Keratinocyte (primary cell): ENCODE measurements at regions not wholly inside any gene's neighbourhood (a gene's known extent, or its start where the extent isn't known, plus 50 kb on each side); places are given as distances from the start of the nearest gene placed in this dataset.

ENCODE experiments used
- DNase-seq: peaks from one replicate; pipeline ENCODE4 v3.0.0-alpha.2; 2011; ENCODE audit warnings: low read depth, missing footprints, low spot score
- FAIRE-seq: peaks from 2 replicates; lab custom pipeline; 2011; peaks lifted over from hg19 to GRCh38; lab: Jason Lieb, UNC
- H2AFZ ChIP-seq: 2 replicates; pipeline ENCODE4 v1.6.0; 2012; ENCODE audit warnings: low read length, control low read depth, inconsistent platforms; ENCODE audit not compliant: control insufficient read depth
- H3K27ac ChIP-seq: 2 replicates; pipeline ENCODE4 v1.5.1; 2011; ENCODE audit warnings: low read length; ENCODE audit not compliant: control insufficient read depth, insufficient read depth
- H3K27me3 ChIP-seq: 3 replicates; pipeline ENCODE4 v1.6.0; 2011; ENCODE audit warnings: low read length; ENCODE audit not compliant: control insufficient read depth, insufficient read depth; ENCODE audit errors: extremely low read depth
- H3K36me3 ChIP-seq, 2 experiments: 2 replicates in 1 of 2; 3 replicates in 1 of 2; pipeline ENCODE4 v1.5.1; 2011; ENCODE audit warnings: low read length in 2 of 2, mild to moderate bottlenecking in 1 of 2; ENCODE audit not compliant: control insufficient read depth in 2 of 2, insufficient read depth in 2 of 2; ENCODE audit errors: extremely low read depth in 1 of 2
- H3K4me1 ChIP-seq: 3 replicates; pipeline ENCODE4 v1.5.1; 2011; ENCODE audit warnings: low read length; ENCODE audit not compliant: control insufficient read depth, insufficient read depth; ENCODE audit errors: extremely low read depth
- H3K4me2 ChIP-seq: 3 replicates; pipeline ENCODE4 v1.6.0; 2011; ENCODE audit warnings: low read depth, low read length; ENCODE audit not compliant: control insufficient read depth, insufficient read depth; ENCODE audit errors: extremely low read depth
- H3K4me3 ChIP-seq, 3 experiments: fragments of 200-600 bp in 1 of 3; sonication (generic) in 1 of 3; 2 replicates in 2 of 3; 3 replicates in 1 of 3; pipeline ENCODE4 v1.5.1; 2011 to 2016; ENCODE audit warnings: low read length in 3 of 3, mild to moderate bottlenecking in 3 of 3, control low read depth in 2 of 3, inconsistent platforms in 1 of 3, low read depth in 1 of 3, mixed read lengths in 1 of 3, mixed run types in 1 of 3, moderate library complexity in 1 of 3; ENCODE audit not compliant: control insufficient read depth in 2 of 3, insufficient read depth in 2 of 3; ENCODE audit errors: extremely low read depth in 1 of 3
- H3K79me2 ChIP-seq: 2 replicates; pipeline ENCODE4 v1.6.0; 2012; ENCODE audit warnings: low read length; ENCODE audit not compliant: control insufficient read depth, insufficient read depth
- H3K9ac ChIP-seq: 3 replicates; pipeline ENCODE4 v1.6.0; 2011; ENCODE audit warnings: low read length; ENCODE audit not compliant: control insufficient read depth, insufficient read depth; ENCODE audit errors: extremely low read depth
- H3K9me1 ChIP-seq: 3 replicates; pipeline ENCODE4 v1.6.0; 2011; ENCODE audit warnings: low read length; ENCODE audit not compliant: control insufficient read depth, insufficient read depth; ENCODE audit errors: extremely low read depth
- H3K9me3 ChIP-seq: 2 replicates; pipeline ENCODE4 v1.5.1; 2012; ENCODE audit warnings: low read depth, low read length; ENCODE audit not compliant: control insufficient read depth
- H4K20me1 ChIP-seq: 3 replicates; pipeline ENCODE4 v1.6.0; 2011; ENCODE audit warnings: low read length; ENCODE audit not compliant: control insufficient read depth, insufficient read depth; ENCODE audit errors: extremely low read depth
- CTCF ChIP-seq, 3 experiments: IDR thresholded peaks in 1 of 3; conservative IDR thresholded peaks in 1 of 3; optimal IDR thresholded peaks in 1 of 3; 2 replicates in 2 of 3; 3 replicates in 1 of 3; pipeline versions ENCODE3 to v1.5.1; 2011; ENCODE audit warnings: low read length in 3 of 3, mild to moderate bottlenecking in 3 of 3, moderate library complexity in 2 of 3, control low read depth in 1 of 3, inconsistent platforms in 1 of 3; ENCODE audit not compliant: insufficient read depth in 2 of 3; ENCODE audit errors: extremely low read depth in 1 of 3
- EZH2 ChIP-seq: IDR thresholded peaks from one replicate; pipeline ENCODE4 v1.6.1; 2012; ENCODE audit warnings: inconsistent platforms, mild to moderate bottlenecking, low read length, moderate library complexity
- dilution Hi-C: fragments of 300-500 bp; cut with MboI; formaldehyde crosslinking; loops from one replicate; pipeline ENCODE4 v1.7.0; 2020; ENCODE audit warnings: low sequenced_read_pairs; ENCODE audit not compliant: extremely low pct_ligation_motif_present

- no peak overlapping the region for H3K4me3 ChIP-seq
- no peak for DNase-seq
- no peak for TF ChIP-seq CTCF (optimal IDR thresholded peaks at IDR 0.05 in 1 of 3, IDR thresholded peaks at IDR 0.05 in 1 of 3, conservative IDR thresholded peaks at IDR 0.05 in 1 of 3; ENCODE audit: extremely low read depth in 1 of 3, insufficient read depth in 2 of 3, low read length in 3 of 3)
- no peak for TF ChIP-seq EZH2
- no peaks in the 10 kb centered on the region for H3K27me3 ChIP-seq
- no peak overlapping the region for H3K4me2 ChIP-seq
- no peaks in the 10 kb centered on the region for H3K36me3 ChIP-seq
- FAIRE-seq = no peak
- no peak overlapping the region for H2AFZ ChIP-seq
- no peak overlapping the region for H3K9ac ChIP-seq
- dilution Hi-C loops = no loop called here
- H3K9me1 ChIP-seq = no peaks in the 10 kb centered on the region
- no peaks in the 10 kb centered on the region for H3K79me2 ChIP-seq
- no peak overlapping the region for H3K27ac ChIP-seq
- no peaks in the 10 kb centered on the region for H4K20me1 ChIP-seq
- no peaks in the 10 kb centered on the region for H3K9me3 ChIP-seq
- H3K4me1 ChIP-seq = no peaks in the 10 kb centered on the region
Measured at GRCh38 chr11:81979448-81979847, 754.2 kb downstream of the FAM181B start.

- Histone ChIP-seq H3K4me3 (no peak overlapping the region), H3K9me1 (no peaks in the 10 kb centered on the region), H3K27ac (peak overlapping the region; percentile 22), H3K9ac (no peak overlapping the region), H3K4me2 (no peak overlapping the region), H2AFZ (no peak overlapping the region), H4K20me1 (no peaks in the 10 kb centered on the region), H3K9me3 (no peaks in the 10 kb centered on the region), H3K4me1 (no peaks in the 10 kb centered on the region), H3K36me3 (no peaks in the 10 kb centered on the region), H3K27me3 (no peaks in the 10 kb centered on the region), H3K79me2 (no peaks in the 10 kb centered on the region)
- FAIRE-seq (no peak), DNase-seq (no peak)
- no peak for TF ChIP-seq CTCF (optimal IDR thresholded peaks at IDR 0.05 in 1 of 3, IDR thresholded peaks at IDR 0.05 in 1 of 3, conservative IDR thresholded peaks at IDR 0.05 in 1 of 3; ENCODE audit: extremely low read depth in 1 of 3, insufficient read depth in 2 of 3, low read length in 3 of 3)
- no peak for TF ChIP-seq EZH2
- dilution Hi-C loops = no loop called here
Measured at GRCh38 chr11:81975261-81975900, 758.3 kb downstream of the FAM181B start.
